ENCODE measurements at regions not wholly inside any gene's neighbourhood (a gene's known extent, or its start where the extent isn't known, plus 50 kb on each side); places are given as distances from the start of the nearest gene placed in this dataset.

DNA sequence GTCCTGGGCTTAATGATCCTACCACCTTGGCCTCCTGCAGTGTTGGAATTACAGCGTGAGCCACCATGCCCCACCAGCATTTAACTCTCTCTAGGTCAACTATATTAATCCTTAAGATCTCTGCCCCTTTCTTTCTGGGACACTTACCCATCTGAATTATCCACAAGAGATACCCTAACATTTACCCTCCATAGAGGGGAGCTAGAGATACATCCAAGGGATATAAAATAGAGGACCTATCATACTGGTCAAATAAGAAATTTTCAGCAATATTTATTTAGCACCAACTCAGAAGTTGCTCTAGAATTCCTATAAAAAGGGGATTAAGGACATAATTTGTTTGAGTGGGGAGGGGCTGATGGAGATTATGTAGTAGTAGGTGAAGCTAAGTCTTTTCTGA is 96.5 kb downstream of the OTUD1 start:
- TF ChIP-seq, protein P1, sequence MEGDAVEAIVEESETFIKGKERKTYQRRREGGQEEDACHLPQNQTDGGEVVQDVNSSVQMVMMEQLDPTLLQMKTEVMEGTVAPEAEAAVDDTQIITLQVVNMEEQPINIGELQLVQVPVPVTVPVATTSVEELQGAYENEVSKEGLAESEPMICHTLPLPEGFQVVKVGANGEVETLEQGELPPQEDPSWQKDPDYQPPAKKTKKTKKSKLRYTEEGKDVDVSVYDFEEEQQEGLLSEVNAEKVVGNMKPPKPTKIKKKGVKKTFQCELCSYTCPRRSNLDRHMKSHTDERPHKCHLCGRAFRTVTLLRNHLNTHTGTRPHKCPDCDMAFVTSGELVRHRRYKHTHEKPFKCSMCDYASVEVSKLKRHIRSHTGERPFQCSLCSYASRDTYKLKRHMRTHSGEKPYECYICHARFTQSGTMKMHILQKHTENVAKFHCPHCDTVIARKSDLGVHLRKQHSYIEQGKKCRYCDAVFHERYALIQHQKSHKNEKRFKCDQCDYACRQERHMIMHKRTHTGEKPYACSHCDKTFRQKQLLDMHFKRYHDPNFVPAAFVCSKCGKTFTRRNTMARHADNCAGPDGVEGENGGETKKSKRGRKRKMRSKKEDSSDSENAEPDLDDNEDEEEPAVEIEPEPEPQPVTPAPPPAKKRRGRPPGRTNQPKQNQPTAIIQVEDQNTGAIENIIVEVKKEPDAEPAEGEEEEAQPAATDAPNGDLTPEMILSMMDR (IDR thresholded peaks at IDR 0.05 in 4 of 5, conservative IDR thresholded peaks at IDR 0.05 in 1 of 5): no peak
- no peak for TF ChIP-seq POLR2A (IDR thresholded peaks at IDR 0.05)

All from gastrocnemius medialis (tissue), 4 donors.